Kidney tubule cell (primary cell): ENCODE measurements at regions not wholly inside any gene's neighbourhood (a gene's known extent, or its start where the extent isn't known, plus 50 kb on each side); places are given as distances from the start of the nearest gene placed in this dataset.
A peak's percentile ranks its signal among the peaks of the same experiment; 100 is the strongest.
"Not testable (repeated sequence)": the region's sequence is repeated elsewhere in the genome, so short reads cannot be mapped to it uniquely, and the experiment has no call there.

ENCODE experiments used
- DNase-seq: peaks from one replicate; pipeline ENCODE4 v3.0.0-alpha.2; 2018; ENCODE audit warnings: low spot score

- no peak for DNase-seq
These were observed 94.0 kb upstream of the HS3ST2 start for GRCh38 chr16:22719945-22720344.

GRCh38 chr16:22721511-22722100 is 92.4 kb upstream of the HS3ST2 start:
- no peak for DNase-seq

GRCh38 chr16:22722551-22723541 is 91.1 kb upstream of the HS3ST2 start:
- DNase-seq: not testable (repeated sequence)

- no peak for DNase-seq
These were observed 87.1 kb upstream of the HS3ST2 start for GRCh38 chr16:22726868-22727267.

- no peak for DNase-seq
These were observed 86.4 kb upstream of the HS3ST2 start for GRCh38 chr16:22727285-22728166.

GRCh38 chr16:22728167-22728836 is 85.7 kb upstream of the HS3ST2 start:
- no peak for DNase-seq

GRCh38 chr16:22732400-22732799 is 81.6 kb upstream of the HS3ST2 start:
- DNase-seq: no peak

GRCh38 chr16:22732959-22733358 is 81.0 kb upstream of the HS3ST2 start:
- no peak for DNase-seq

GRCh38 chr16:22734368-22734767 is 79.6 kb upstream of the HS3ST2 start:
- no peak for DNase-seq

- no peak for DNase-seq
These were observed 77.2 kb upstream of the HS3ST2 start for GRCh38 chr16:22736791-22737190.

- DNase-seq: no peak
These were observed 74.9 kb upstream of the HS3ST2 start for GRCh38 chr16:22739077-22739476.

GRCh38 chr16:22743401-22743800 is 70.6 kb upstream of the HS3ST2 start:
- no peak for DNase-seq

GRCh38 chr16:22751104-22751667 is 62.8 kb upstream of the HS3ST2 start:
- DNase-seq: no peak

GRCh38 chr16:22751685-22752084 is 62.3 kb upstream of the HS3ST2 start:
- no peak for DNase-seq

- no peak for DNase-seq
These were observed 60.5 kb upstream of the HS3ST2 start for GRCh38 chr16:22753451-22753850.

GRCh38 chr16:22754577-22754976 is 59.4 kb upstream of the HS3ST2 start:
- DNase-seq: no peak

- DNase-seq: no peak
These were observed 56.8 kb upstream of the HS3ST2 start for GRCh38 chr16:22757202-22757601.

- no peak for DNase-seq
These were observed 51.5 kb upstream of the HS3ST2 start for GRCh38 chr16:22762486-22762885.

- DNase-seq: peak; percentile 7
These were observed 50.4 kb upstream of the HS3ST2 start for GRCh38 chr16:22763437-22764080.
